ENCODE measurements at regions not wholly inside any gene's neighbourhood (a gene's known extent, or its start where the extent isn't known, plus 50 kb on each side); places are given as distances from the start of the nearest gene placed in this dataset.
A peak's percentile ranks its signal among the peaks of the same experiment; 100 is the strongest.
"Not testable (repeated sequence)": the region's sequence is repeated elsewhere in the genome, so short reads cannot be mapped to it uniquely, and the experiment has no call there.

DNA sequence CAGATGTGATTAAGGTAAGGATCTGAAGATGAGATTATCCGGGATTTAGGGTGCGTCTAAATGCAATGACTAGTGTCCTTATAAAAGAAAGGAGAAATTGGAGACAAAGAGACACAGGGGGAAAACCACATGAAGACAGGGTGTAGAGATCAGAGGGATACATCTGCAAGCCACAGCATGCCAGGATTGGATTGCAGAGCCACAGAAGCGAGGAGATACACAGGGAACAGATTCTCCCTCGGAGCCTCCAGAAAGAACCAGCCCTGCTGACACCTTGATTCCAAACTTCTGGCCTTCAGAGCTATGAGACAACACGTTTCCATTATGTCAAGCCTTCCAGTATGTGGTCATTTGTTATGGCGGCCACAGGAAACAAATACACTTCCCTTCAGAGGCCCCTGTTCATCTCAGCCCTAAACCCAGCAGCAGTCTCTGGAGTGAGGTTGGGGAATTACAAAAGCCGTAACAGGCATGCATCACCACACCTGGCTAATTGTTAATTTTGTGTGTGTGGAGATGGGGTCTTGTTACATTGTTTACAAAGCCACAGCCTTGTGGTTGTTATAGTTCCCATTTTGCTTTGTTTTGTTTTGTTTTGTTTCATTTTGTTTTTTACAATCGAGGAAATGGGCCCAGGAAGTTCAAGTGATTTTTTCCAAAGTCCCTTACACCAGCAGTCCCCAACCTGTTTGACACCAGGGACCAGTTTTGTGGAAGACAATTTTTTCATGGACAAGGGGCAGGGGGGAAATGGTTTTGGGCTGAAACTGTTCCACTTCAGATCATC is 51.6 kb upstream of the LYRM9 start:
- ATAC-seq (ENCODE audit: low read depth) (peak; percentile 75), DNase-seq (ENCODE audit: low spot score in 2 of 2) (peak in 1 of 2 donors; percentile 12)
- H3K36me3 Mint-ChIP-seq, result no peaks in the 10 kb centered on the region
- peak overlapping the region; percentile 5 for H3K4me3 Mint-ChIP-seq
- H3K27ac Mint-ChIP-seq, result peak overlapping the region; percentile 91
- H3K4me1 Mint-ChIP-seq, result peaks cover 19% of the 10 kb centered on the region
- no peaks in the 10 kb centered on the region for H3K27me3 Mint-ChIP-seq
- no peaks in the 10 kb centered on the region for H3K9me3 Mint-ChIP-seq

DNA sequence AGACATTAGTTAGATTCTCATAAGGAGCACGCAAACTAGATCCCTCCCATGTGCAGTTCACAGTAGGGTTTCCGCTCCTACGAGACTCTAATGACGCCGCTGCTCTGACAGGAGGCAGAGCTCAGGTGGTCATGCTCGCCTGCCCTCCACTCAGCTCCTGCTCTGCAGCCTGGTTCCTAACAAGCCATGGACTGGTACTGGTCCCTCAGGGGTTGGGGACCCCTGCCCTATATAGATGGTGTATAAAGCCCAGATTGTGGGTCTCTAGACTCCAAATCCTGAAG is 52.1 kb upstream of the LYRM9 start:
- Mint-ChIP-seq H3K4me3 (peak overlapping the region; percentile 5), H3K9me3 (no peaks in the 10 kb centered on the region), H3K27ac (peak overlapping the region; percentile 91), H3K36me3 (no peaks in the 10 kb centered on the region), H3K27me3 (no peaks in the 10 kb centered on the region), H3K4me1 (peaks cover 14% of the 10 kb centered on the region)
- ATAC-seq (ENCODE audit: low read depth) (peak; percentile 56), DNase-seq (ENCODE audit: low spot score in 2 of 2) (no peak)

DNA sequence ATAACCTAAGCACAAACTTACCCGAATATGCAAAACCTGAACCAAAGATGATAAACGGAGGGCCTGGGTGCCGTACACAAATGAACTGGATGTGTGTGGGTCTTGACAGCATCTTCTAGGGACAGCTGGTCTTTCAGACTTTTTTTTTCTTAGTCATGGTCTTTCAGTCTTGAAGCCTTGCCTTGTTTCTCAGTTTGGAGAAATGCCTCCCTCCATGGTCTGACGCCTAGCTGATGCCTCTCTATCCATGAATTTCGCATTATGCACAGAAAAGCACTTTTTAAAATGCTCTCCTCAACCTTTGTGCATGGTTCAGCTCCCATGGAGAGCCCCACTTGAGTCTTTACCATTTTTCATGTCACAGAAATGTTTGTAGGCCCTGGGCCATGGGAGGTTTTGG is 52.8 kb upstream of the LYRM9 start:
- ATAC-seq (ENCODE audit: low read depth) (no peak), DNase-seq (ENCODE audit: low spot score in 2 of 2) (no peak)
- no peaks in the 10 kb centered on the region for H3K36me3 Mint-ChIP-seq
- H3K4me1 Mint-ChIP-seq, result peaks cover 13% of the 10 kb centered on the region
- H3K27me3 Mint-ChIP-seq, result no peaks in the 10 kb centered on the region
- no peaks in the 10 kb centered on the region for H3K9me3 Mint-ChIP-seq
- peak overlapping the region; percentile 91 for H3K27ac Mint-ChIP-seq
- no peak overlapping the region for H3K4me3 Mint-ChIP-seq

DNA sequence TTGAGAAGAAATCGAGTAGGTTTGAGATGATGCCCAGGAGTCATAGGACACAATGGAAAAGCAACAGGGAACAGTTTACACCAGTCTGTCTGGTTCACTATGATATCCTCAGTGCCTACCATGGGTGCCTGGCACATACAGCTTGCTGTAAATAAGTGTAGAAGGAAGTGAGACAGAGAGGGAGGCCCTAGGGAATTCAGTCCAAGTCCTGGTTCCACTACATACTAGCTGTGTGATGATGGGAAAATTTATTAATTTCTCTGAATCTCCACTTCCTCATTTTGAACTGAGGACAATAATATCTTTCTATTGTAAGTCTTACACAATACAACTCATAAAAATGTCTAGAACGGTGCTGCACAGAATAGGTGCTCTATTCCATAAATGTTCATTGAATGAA is 53.3 kb upstream of the LYRM9 start:
- no peak overlapping the region for H3K4me3 Mint-ChIP-seq
- ATAC-seq (ENCODE audit: low read depth) (peak; percentile 74), DNase-seq (ENCODE audit: low spot score in 2 of 2) (peak in 1 of 2 donors; percentile 31)
- H3K27me3 Mint-ChIP-seq, result no peaks in the 10 kb centered on the region
- no peaks in the 10 kb centered on the region for H3K9me3 Mint-ChIP-seq
- H3K36me3 Mint-ChIP-seq, result no peaks in the 10 kb centered on the region
- peaks cover 13% of the 10 kb centered on the region for H3K4me1 Mint-ChIP-seq
- peak overlapping the region; percentile 91 for H3K27ac Mint-ChIP-seq

- DNase-seq (ENCODE audit: low spot score in 2 of 2) (no peak), ATAC-seq (ENCODE audit: low read depth) (no peak)
- peaks cover 4% of the 10 kb centered on the region for H3K27me3 Mint-ChIP-seq
- H3K27ac Mint-ChIP-seq, result peak overlapping the region; percentile 41
- no peak overlapping the region for H3K4me3 Mint-ChIP-seq
- H3K9me3 Mint-ChIP-seq, result no peaks in the 10 kb centered on the region
- no peaks in the 10 kb centered on the region for H3K36me3 Mint-ChIP-seq
- peaks cover 13% of the 10 kb centered on the region for H3K4me1 Mint-ChIP-seq
Measured at GRCh38 chr17:27947005-27947406, 53.8 kb upstream of the LYRM9 start.

DNA sequence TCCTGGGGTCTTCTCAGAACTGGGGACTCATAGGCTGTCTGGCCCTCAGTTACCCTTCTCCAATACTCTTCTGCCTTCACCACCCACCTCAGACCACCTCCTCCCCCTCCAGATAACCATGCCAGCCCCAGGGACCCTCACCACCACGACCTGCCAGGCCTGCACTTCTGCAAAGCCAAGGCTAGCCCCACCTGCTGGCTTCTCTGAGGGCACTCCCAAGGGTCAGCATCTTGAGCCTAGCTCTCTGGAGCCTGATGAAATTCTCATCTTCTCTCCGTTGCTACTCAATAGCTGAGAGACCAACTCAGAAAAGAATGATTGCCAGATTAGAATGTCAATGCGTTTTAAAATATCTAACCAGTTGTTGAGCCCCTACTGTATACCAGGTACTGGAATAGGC is 56.1 kb upstream of the LYRM9 start:
- Mint-ChIP-seq H3K27me3 (peaks cover 8% of the 10 kb centered on the region), H3K36me3 (no peaks in the 10 kb centered on the region), H3K9me3 (no peaks in the 10 kb centered on the region), H3K27ac (no peak overlapping the region), H3K4me3 (no peak overlapping the region), H3K4me1 (peaks cover 13% of the 10 kb centered on the region)
- ATAC-seq (ENCODE audit: low read depth) (no peak), DNase-seq (ENCODE audit: low spot score in 2 of 2) (no peak)

GRCh38 chr17:27950225-27950624 is 57.1 kb upstream of the LYRM9 start:
- ATAC-seq (ENCODE audit: low read depth); H3K4me3 Mint-ChIP-seq; H3K36me3 Mint-ChIP-seq; H3K27ac Mint-ChIP-seq; DNase-seq (ENCODE audit: low spot score in 2 of 2); H3K27me3 Mint-ChIP-seq; H3K9me3 Mint-ChIP-seq: not testable (repeated sequence)
- H3K4me1 Mint-ChIP-seq, result peaks cover 10% of the 10 kb centered on the region

DNA sequence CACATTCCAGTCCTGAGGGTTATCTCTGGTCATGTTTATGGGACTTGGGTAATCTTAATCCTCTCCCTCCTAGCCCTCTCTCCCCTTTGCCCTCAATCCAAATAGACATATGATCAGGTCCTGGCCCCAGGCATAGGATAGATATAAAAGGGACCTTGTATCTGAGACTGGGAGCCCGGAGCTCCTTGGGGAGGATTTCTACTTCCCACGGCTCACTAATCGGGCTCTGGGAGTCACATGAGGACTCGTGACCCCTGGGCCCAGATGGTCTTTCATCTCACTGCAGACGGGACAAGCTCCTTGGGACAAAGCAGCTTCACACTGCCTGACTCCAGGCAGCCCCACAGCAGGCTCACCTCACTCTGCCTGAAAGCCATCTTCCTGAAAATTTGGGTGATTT is 57.8 kb upstream of the LYRM9 start:
- ATAC-seq (ENCODE audit: low read depth) (no peak), DNase-seq (ENCODE audit: low spot score in 2 of 2) (no peak)
- Mint-ChIP-seq H3K4me1 (peaks cover 9% of the 10 kb centered on the region), H3K27ac (no peak overlapping the region), H3K9me3 (no peaks in the 10 kb centered on the region), H3K4me3 (no peak overlapping the region), H3K27me3 (peaks cover 8% of the 10 kb centered on the region), H3K36me3 (no peaks in the 10 kb centered on the region)

- Mint-ChIP-seq H3K27me3 (peaks cover 8% of the 10 kb centered on the region), H3K4me1 (peaks cover 1% of the 10 kb centered on the region), H3K36me3 (no peaks in the 10 kb centered on the region), H3K9me3 (no peaks in the 10 kb centered on the region), H3K4me3 (no peak overlapping the region), H3K27ac (no peak overlapping the region)
- ATAC-seq (ENCODE audit: low read depth) (no peak), DNase-seq (ENCODE audit: low spot score in 2 of 2) (no peak)
Measured at GRCh38 chr17:27951872-27952271, 58.7 kb upstream of the LYRM9 start.

- ATAC-seq (ENCODE audit: low read depth), result no peak
- H3K36me3 Mint-ChIP-seq, result no peaks in the 10 kb centered on the region
- DNase-seq (ENCODE audit: low spot score in 2 of 2), result no peak
- H3K4me1 Mint-ChIP-seq, result no peaks in the 10 kb centered on the region
- no peak overlapping the region for H3K27ac Mint-ChIP-seq
- H3K27me3 Mint-ChIP-seq, result peaks cover 8% of the 10 kb centered on the region
- H3K9me3 Mint-ChIP-seq, result no peaks in the 10 kb centered on the region
- no peak overlapping the region for H3K4me3 Mint-ChIP-seq
Measured at GRCh38 chr17:27952366-27952765, 59.2 kb upstream of the LYRM9 start.

GRCh38 chr17:27954548-27955495 is 61.7 kb upstream of the LYRM9 start:
- H3K27me3 Mint-ChIP-seq, result peaks cover 8% of the 10 kb centered on the region
- no peaks in the 10 kb centered on the region for H3K36me3 Mint-ChIP-seq
- H3K27ac Mint-ChIP-seq, result no peak overlapping the region
- no peak for ATAC-seq (ENCODE audit: low read depth)
- no peak for DNase-seq (ENCODE audit: low spot score in 2 of 2)
- H3K4me3 Mint-ChIP-seq, result no peak overlapping the region
- H3K9me3 Mint-ChIP-seq, result no peaks in the 10 kb centered on the region
- H3K4me1 Mint-ChIP-seq, result no peaks in the 10 kb centered on the region

GRCh38 chr17:27956601-27957445 is 63.7 kb upstream of the LYRM9 start:
- H3K27me3 Mint-ChIP-seq, result peaks cover 5% of the 10 kb centered on the region
- no peak overlapping the region for H3K4me3 Mint-ChIP-seq
- DNase-seq (ENCODE audit: low spot score in 2 of 2) (no peak), ATAC-seq (ENCODE audit: low read depth) (no peak)
- no peaks in the 10 kb centered on the region for H3K9me3 Mint-ChIP-seq
- H3K27ac Mint-ChIP-seq, result no peak overlapping the region
- H3K36me3 Mint-ChIP-seq, result no peaks in the 10 kb centered on the region
- no peaks in the 10 kb centered on the region for H3K4me1 Mint-ChIP-seq

- H3K4me3 Mint-ChIP-seq; ATAC-seq (ENCODE audit: low read depth); H3K27ac Mint-ChIP-seq; DNase-seq (ENCODE audit: low spot score in 2 of 2); H3K9me3 Mint-ChIP-seq; H3K36me3 Mint-ChIP-seq; H3K4me1 Mint-ChIP-seq; H3K27me3 Mint-ChIP-seq: not testable (repeated sequence)
Measured at GRCh38 chr17:27957446-27957793, 64.3 kb upstream of the LYRM9 start.
